NAMALWA (cell line): ENCODE measurements at regions not wholly inside any gene's neighbourhood (a gene's known extent, or its start where the extent isn't known, plus 50 kb on each side); places are given as distances from the start of the nearest gene placed in this dataset.

ENCODE experiments used
- DNase-seq: peaks from one replicate; pipeline ENCODE4 v3.0.0-alpha.2; 2015; ENCODE audit warnings: low spot score

GRCh38 chr18:71523483-71524435 lies 1020.4 kb downstream of the CBLN2 start:
- DNase-seq = no peak

DNA sequence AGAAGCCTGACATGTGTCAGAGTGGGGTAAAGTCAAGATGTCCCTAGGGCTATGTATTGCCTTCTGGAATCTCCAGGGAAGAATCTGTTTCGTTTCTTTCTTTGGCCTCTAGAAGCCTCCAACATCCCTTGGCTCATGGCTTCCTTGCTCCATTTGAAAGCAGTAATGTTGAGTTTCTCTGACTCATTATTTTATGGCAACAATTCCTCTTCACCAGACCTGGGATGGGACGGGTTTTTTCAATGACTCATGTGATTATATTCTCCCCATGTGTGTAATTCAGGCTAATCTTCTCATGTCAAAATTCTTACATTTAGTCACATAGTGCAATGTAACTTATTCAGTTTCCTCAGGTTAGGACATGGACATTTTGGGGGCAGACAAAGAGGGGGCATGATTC lies 1038.6 kb downstream of the CBLN2 start:
- no peak for DNase-seq

- DNase-seq = no peak
Observed at GRCh38 chr18:71503222-71503621, 1040.9 kb downstream of the CBLN2 start.

DNA sequence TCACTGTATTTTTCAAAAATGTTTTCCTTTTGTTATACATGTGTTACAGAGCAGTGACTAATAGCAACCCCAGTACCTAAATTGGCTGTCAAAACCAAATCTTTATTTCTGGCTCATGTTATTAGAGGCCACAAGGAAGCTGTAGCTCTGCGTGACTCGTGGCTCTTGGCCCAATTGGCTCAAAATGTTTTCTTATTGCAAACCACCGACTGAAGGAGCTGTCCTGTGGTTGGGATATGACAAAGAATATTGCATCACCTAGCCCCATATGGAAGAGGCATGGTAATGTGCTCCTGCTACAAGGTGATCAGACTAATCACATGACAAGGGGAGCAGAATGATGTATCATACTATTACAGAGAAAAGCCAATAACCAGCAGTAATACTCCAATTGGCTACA lies 1058.5 kb downstream of the CBLN2 start:
- DNase-seq = no peak

DNA sequence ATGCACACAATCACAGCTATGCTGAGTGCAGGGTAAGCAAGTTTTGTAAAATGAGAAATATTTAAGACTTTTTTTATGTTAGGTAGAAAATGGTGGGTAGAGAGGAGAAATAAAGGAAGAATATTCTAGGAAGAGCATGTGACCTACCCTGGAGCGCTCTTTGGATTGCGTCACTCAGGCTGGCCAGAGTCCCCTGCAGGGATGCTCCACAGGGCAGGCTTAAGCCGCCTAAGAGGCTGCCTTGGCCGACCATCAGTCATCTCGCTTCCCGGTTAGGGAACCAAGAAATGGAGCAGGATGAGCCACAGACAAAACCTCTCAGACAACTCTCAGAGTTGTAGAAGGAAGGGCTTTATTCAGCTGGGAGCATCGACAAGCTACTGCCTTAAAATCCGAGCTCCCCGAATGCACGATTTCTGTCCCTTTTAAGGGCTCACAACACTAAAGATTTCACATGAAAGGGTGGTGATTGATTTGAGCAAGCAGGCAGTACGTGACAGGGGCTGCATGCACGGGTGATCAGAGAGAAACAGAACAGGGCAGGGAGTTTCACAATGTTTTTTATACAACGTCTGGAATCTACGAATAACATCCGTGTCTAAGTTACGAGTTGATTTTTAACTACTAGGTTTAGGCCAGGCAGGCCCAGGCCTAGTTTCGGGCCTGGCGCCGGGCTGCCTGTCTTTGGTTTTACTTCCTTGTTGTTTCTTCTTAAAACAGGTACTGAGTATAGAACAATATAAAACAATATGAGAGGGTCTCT lies 1072.0 kb downstream of the CBLN2 start:
- no peak for DNase-seq

GRCh38 chr18:71456206-71456605 lies 1087.9 kb downstream of the CBLN2 start:
- DNase-seq = no peak

GRCh38 chr18:71450257-71450656 lies 1093.9 kb downstream of the CBLN2 start:
- no peak for DNase-seq

DNA sequence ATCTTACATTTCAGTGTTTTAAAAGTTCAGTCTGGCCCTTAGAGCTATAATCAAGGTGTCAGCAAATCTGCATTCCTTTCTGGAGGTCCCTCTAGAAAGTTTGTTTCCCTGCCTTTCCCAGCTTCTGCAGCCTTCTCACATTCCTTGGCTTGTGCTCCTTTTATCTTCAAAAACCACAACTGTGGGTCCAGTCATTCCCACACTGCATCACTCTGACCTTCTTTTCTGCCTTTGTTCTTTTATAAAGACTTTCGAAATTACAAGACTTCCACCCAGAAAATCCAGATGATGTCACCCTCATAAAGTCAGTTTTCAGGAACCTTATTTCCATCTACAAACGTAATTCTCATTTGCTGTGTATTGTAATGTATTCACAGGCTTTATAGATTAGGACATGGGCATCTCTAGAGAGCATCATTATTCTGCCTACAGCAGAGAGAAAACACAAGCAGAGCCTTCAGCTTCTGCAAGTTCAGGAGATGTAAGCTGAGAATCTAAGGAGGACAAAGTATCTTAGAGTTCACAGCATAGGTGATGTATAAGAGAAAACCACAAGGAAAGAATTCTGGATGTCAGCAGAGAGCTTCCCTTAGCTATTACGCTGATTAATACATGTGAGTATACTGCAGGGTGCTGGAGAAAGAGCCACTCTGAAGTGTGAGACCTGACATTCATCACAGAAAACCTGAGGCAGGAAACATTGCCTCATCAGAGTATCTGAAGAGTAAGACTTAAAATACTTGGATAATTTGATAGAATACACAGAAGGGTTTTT lies 1100.2 kb downstream of the CBLN2 start:
- DNase-seq = no peak

- DNase-seq = no peak
Observed at GRCh38 chr18:71442731-71443141, 1101.4 kb downstream of the CBLN2 start.

DNA sequence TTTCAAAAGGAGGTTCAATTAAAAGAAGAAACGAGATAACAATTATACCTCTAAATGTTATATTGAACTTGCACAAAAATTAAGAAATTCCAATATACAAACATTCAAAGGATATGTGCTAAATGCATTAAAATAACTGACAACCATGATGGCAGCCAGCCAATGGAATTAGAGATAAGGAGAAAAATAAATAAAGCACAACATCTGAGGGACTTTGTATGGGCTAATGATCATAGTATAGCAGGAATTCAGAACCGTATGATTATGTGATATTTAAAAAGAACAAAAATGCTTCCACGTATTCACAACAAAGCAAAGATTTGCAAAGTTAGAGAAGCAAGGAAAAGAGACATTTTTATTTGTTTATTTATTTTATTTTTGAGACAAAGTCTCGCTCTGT lies 1103.0 kb downstream of the CBLN2 start:
- no peak for DNase-seq

DNA sequence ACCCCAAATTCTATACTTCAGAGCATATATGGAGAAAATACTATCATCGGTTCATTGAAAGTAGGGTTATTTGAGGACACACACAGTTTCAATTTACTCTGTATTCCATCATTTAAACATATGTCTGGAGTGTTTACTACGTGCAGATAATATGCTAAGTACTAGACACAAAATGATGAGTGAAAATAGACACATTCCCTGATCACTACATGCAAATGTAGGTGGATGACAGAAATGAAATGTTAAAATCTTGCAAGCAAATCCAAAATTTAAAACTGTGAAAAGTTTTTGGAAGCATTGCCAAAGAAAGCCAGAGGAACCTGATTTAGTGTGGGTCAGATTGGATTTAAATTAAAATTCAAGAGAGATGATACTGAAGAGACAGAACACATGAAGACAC lies 1106.6 kb downstream of the CBLN2 start:
- no peak for DNase-seq

- no peak for DNase-seq
Observed at GRCh38 chr18:71433373-71433772, 1110.8 kb downstream of the CBLN2 start.

GRCh38 chr18:71431689-71432088 lies 1112.5 kb downstream of the CBLN2 start:
- no peak for DNase-seq

GRCh38 chr18:71431171-71431570 lies 1113.0 kb downstream of the CBLN2 start:
- no peak for DNase-seq

DNA sequence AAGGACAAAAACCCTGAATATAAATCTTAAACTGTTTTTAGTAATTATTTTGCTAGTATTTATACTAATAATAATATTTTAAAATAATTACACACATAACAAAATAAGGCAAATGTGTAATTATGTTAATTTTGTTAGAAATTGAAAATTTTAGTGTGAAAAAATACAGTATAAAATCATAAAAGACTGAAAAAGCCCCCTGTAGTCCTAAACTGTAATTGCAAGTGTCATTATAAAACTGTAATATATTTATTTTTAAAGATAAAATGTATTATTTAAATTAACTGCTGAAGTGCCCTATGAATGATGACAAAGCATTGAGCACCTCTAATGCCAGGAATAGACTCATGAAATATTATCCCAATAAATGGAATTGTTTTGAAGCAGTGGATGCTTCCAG lies 1117.7 kb downstream of the CBLN2 start:
- DNase-seq = no peak

GRCh38 chr18:71405169-71405809 lies 1116.4 kb downstream of the SOCS6 start:
- no peak for DNase-seq

DNA sequence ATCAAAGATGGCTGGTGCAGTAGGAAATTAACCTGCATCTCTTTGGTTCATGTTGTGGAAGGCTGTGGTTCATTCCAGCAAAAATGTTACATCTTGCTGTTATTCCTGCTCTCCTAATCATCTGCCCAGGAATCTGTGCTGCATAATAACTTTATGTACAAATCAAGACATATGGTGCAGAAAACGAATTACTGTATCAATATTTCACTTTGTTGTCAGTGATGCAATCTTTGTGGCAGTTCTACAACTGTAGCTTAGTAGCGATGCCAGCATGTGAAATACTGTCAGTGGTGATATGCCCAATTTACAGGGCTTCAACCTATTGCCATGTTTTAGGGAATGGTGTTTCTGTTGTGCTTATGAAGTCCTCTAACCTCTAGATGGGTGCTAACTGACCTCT lies 1114.7 kb downstream of the SOCS6 start:
- DNase-seq = no peak

- DNase-seq = peak; percentile 22
Observed at GRCh38 chr18:71398531-71398930, 1109.7 kb downstream of the SOCS6 start.

GRCh38 chr18:71388148-71388547 lies 1099.3 kb downstream of the SOCS6 start:
- DNase-seq = no peak

GRCh38 chr18:71374294-71375000 lies 1085.6 kb downstream of the SOCS6 start:
- DNase-seq = no peak

DNA sequence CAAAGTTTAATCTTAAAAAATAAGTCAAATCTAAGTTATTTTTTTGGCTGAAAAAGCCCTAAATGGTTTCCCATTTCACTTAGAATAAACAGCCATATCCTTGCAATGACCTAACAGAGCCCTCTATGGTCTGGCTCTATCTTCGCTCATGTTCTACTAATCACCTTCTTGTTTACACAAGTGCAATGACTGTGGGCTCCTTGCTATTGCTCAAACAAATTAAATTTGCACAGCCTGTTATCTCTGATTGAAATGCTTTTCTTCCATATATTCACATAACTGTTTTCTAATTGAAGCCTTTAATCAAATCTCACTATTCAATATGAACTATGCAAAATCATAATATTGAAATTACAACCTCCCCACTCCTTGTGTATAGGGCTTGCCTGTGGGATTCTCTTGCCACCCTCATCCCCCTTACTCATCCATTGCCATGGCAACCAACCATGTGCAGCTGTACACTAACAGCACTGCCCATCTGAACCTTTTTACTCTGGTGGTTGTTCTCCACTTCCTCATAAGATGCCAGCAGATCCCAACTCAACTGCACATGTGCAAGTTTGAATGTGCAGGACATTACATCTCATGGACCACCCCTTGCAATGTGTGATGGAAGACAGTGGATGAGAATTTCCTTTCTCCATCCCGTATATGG lies 1083.2 kb downstream of the SOCS6 start:
- DNase-seq = no peak
